Astrocyte (in vitro differentiated cells and primary cell): ENCODE measurements at regions not wholly inside any gene's neighbourhood (a gene's known extent, or its start where the extent isn't known, plus 50 kb on each side); places are given as distances from the start of the nearest gene placed in this dataset.
A peak's percentile ranks its signal among the peaks of the same experiment; 100 is the strongest.

Experiments
- DNase-seq: peaks from one replicate; pipeline ENCODE4 v3.0.0-alpha.2; 2010; ENCODE audit warnings: low read depth
- FAIRE-seq: peaks from 2 replicates; lab custom pipeline; 2011; peaks lifted over from hg19 to GRCh38; lab: Jason Lieb, UNC
- H2AFZ ChIP-seq: 2 replicates; pipeline ENCODE4 v1.6.0; 2012; ENCODE audit warnings: low read depth, low read length, inconsistent platforms
- H3K27ac ChIP-seq: 2 replicates; pipeline ENCODE4 v1.5.1; 2011; ENCODE audit warnings: low read depth, low read length, inconsistent platforms
- H3K27me3 ChIP-seq: 2 replicates; pipeline ENCODE4 v1.6.0; 2011; ENCODE audit warnings: low read length, inconsistent platforms; ENCODE audit not compliant: insufficient read depth
- H3K36me3 ChIP-seq: 2 replicates; pipeline ENCODE4 v1.5.1; 2011; ENCODE audit warnings: low read length, inconsistent platforms; ENCODE audit not compliant: insufficient read depth
- H3K4me1 ChIP-seq: 2 replicates; pipeline ENCODE4 v1.5.1; 2011; ENCODE audit warnings: low read length, inconsistent platforms; ENCODE audit not compliant: insufficient read depth
- H3K4me2 ChIP-seq: 2 replicates; pipeline ENCODE4 v1.6.0; 2012; ENCODE audit warnings: low read length, inconsistent platforms
- H3K4me3 ChIP-seq: 2 replicates; pipeline ENCODE4 v1.5.1; 2011; ENCODE audit warnings: low read depth, mild to moderate bottlenecking, low read length, inconsistent platforms; ENCODE audit not compliant: insufficient read depth
- H3K79me2 ChIP-seq: 2 replicates; pipeline ENCODE4 v1.6.0; 2012; ENCODE audit warnings: mild to moderate bottlenecking, low read length, inconsistent platforms; ENCODE audit not compliant: insufficient read depth
- H3K9ac ChIP-seq: 2 replicates; pipeline ENCODE4 v1.6.0; 2012; ENCODE audit warnings: mild to moderate bottlenecking, low read length, inconsistent platforms
- H3K9me3 ChIP-seq: 2 replicates; pipeline ENCODE4 v1.5.1; 2012; ENCODE audit warnings: low read depth, mild to moderate bottlenecking, low read length, inconsistent platforms; ENCODE audit not compliant: insufficient read depth
- H4K20me1 ChIP-seq: 2 replicates; pipeline ENCODE4 v1.6.0; 2012; ENCODE audit warnings: low read length, inconsistent platforms; ENCODE audit not compliant: insufficient read depth
- H3K27ac Mint-ChIP-seq: one replicate; pipeline ENCODE4 v1.8.0; 2021; ENCODE audit warnings: mild to moderate bottlenecking, mixed read lengths; ENCODE audit not compliant: unreplicated experiment
- H3K27me3 Mint-ChIP-seq: one replicate; pipeline ENCODE4 v1.8.0; 2021; ENCODE audit warnings: low read depth, mixed read lengths; ENCODE audit not compliant: unreplicated experiment
- H3K36me3 Mint-ChIP-seq: one replicate; pipeline ENCODE4 v1.8.0; 2021; ENCODE audit warnings: low read depth, mixed read lengths; ENCODE audit not compliant: unreplicated experiment
- H3K4me1 Mint-ChIP-seq: one replicate; pipeline ENCODE4 v1.8.0; 2021; ENCODE audit warnings: low read depth, mixed read lengths; ENCODE audit not compliant: unreplicated experiment
- H3K4me3 Mint-ChIP-seq: one replicate; pipeline ENCODE4 v1.8.0; 2021; ENCODE audit warnings: mild to moderate bottlenecking, moderate library complexity, mixed read lengths; ENCODE audit not compliant: unreplicated experiment
- H3K9me3 Mint-ChIP-seq: one replicate; pipeline ENCODE4 v1.8.0; 2021; ENCODE audit warnings: mild to moderate bottlenecking, mixed read lengths; ENCODE audit not compliant: unreplicated experiment
- CTCF ChIP-seq: IDR thresholded peaks from 2 replicates; pipeline ENCODE4 v1.5.1; 2011; ENCODE audit warnings: low read depth, mild to moderate bottlenecking, inconsistent platforms, low read length, moderate library complexity; ENCODE audit not compliant: insufficient read depth
- EZH2 ChIP-seq: IDR thresholded peaks from 2 replicates; pipeline ENCODE4 v1.6.1; 2012; ENCODE audit warnings: mild to moderate bottlenecking, low read length, inconsistent platforms; ENCODE audit not compliant: insufficient read depth

GRCh38 chrX:51804741-51805140 lies 61.5 kb downstream of the GSPT2 start:
- FAIRE-seq: no peak
- Histone ChIP-seq H3K4me2 (no peak overlapping the region), H3K27me3 (no peaks in the 10 kb centered on the region), H3K27ac (no peak overlapping the region), H2AFZ (no peak overlapping the region), H3K36me3 (no peaks in the 10 kb centered on the region), H3K4me3 (no peak overlapping the region), H3K79me2 (peaks cover 38% of the 10 kb centered on the region), H4K20me1 (no peaks in the 10 kb centered on the region), H3K9ac (no peak overlapping the region), H3K9me3 (no peaks in the 10 kb centered on the region), H3K4me1 (peaks cover 3% of the 10 kb centered on the region)
- H3K36me3 Mint-ChIP-seq: no peaks in the 10 kb centered on the region
- no peak overlapping the region for H3K27ac Mint-ChIP-seq
- no peak for DNase-seq
- TF ChIP-seq CTCF (no peak), EZH2 (no peak)
- no peaks in the 10 kb centered on the region for H3K27me3 Mint-ChIP-seq
- H3K4me1 Mint-ChIP-seq: no peaks in the 10 kb centered on the region
- no peaks in the 10 kb centered on the region for H3K9me3 Mint-ChIP-seq
- no peak overlapping the region for H3K4me3 Mint-ChIP-seq

GRCh38 chrX:51813886-51814460 lies 70.7 kb downstream of the GSPT2 start:
- no peak overlapping the region for H3K9ac ChIP-seq
- H3K4me1 ChIP-seq: no peaks in the 10 kb centered on the region
- H3K79me2 ChIP-seq: peaks cover 38% of the 10 kb centered on the region
- no peaks in the 10 kb centered on the region for H3K27me3 ChIP-seq
- no peak overlapping the region for H3K27ac Mint-ChIP-seq
- no peaks in the 10 kb centered on the region for H3K36me3 ChIP-seq
- no peaks in the 10 kb centered on the region for H3K4me1 Mint-ChIP-seq
- FAIRE-seq (no peak), DNase-seq (peak; percentile 5)
- H3K4me3 Mint-ChIP-seq: no peak overlapping the region
- H3K9me3 Mint-ChIP-seq: no peaks in the 10 kb centered on the region
- H3K27ac ChIP-seq: no peak overlapping the region
- peak overlapping the region; percentile 44 for H3K4me2 ChIP-seq
- no peaks in the 10 kb centered on the region for H3K36me3 Mint-ChIP-seq
- peaks cover 20% of the 10 kb centered on the region for H4K20me1 ChIP-seq
- no peak overlapping the region for H2AFZ ChIP-seq
- no peak for TF ChIP-seq CTCF
- TF ChIP-seq EZH2: no peak
- H3K27me3 Mint-ChIP-seq: no peaks in the 10 kb centered on the region
- no peaks in the 10 kb centered on the region for H3K9me3 ChIP-seq
- no peak overlapping the region for H3K4me3 ChIP-seq

- H3K36me3 ChIP-seq: no peaks in the 10 kb centered on the region
- no peak overlapping the region for H3K4me3 Mint-ChIP-seq
- no peaks in the 10 kb centered on the region for H3K27me3 Mint-ChIP-seq
- H3K9me3 ChIP-seq: no peaks in the 10 kb centered on the region
- DNase-seq (no peak), FAIRE-seq (peak; percentile 59)
- H3K9me3 Mint-ChIP-seq: no peaks in the 10 kb centered on the region
- H3K4me2 ChIP-seq: no peak overlapping the region
- no peak overlapping the region for H3K27ac ChIP-seq
- peaks cover 6% of the 10 kb centered on the region for H3K4me1 Mint-ChIP-seq
- no peak for TF ChIP-seq EZH2
- TF ChIP-seq CTCF: no peak
- H3K27me3 ChIP-seq: no peaks in the 10 kb centered on the region
- peaks cover 11% of the 10 kb centered on the region for H4K20me1 ChIP-seq
- no peak overlapping the region for H3K27ac Mint-ChIP-seq
- H3K4me1 ChIP-seq: no peaks in the 10 kb centered on the region
- H3K79me2 ChIP-seq: peaks cover 51% of the 10 kb centered on the region
- H3K4me3 ChIP-seq: no peak overlapping the region
- H3K36me3 Mint-ChIP-seq: no peaks in the 10 kb centered on the region
- no peak overlapping the region for H2AFZ ChIP-seq
- H3K9ac ChIP-seq: no peak overlapping the region
These were observed 69.4 kb upstream of the MAGED1 start for GRCh38 chrX:51824061-51824460.
